Left lung (tissue), 4 donors: ENCODE measurements at regions not wholly inside any gene's neighbourhood (a gene's known extent, or its start where the extent isn't known, plus 50 kb on each side); places are given as distances from the start of the nearest gene placed in this dataset.
"Not testable (repeated sequence)": the region's sequence is repeated elsewhere in the genome, so short reads cannot be mapped to it uniquely, and the experiment has no call there.

Experiments
- ATAC-seq: fragments of 200-7000 bp; cut with Tn5 transposase; one replicate; pipeline ENCODE4 v1.9.1; 2020; ENCODE audit warnings: moderate library complexity
- DNase-seq, 4 donors: peaks; one replicate each; pipeline ENCODE4 v3.0.0-alpha.2; 2013 to 2020
- H3K27ac ChIP-seq, 2 donors: fragments of 200-600 bp; sonication (generic) in 1 of 2; one replicate each; pipeline versions ENCODE4 v1.5.0 to v1.8.0; 2020 to 2021
- H3K27me3 ChIP-seq, 2 donors: fragments of 200-600 bp; sonication (generic) in 1 of 2; one replicate each; pipeline versions ENCODE4 v1.5.0 to v1.8.0; 2020 to 2021
- H3K36me3 ChIP-seq, 2 donors: fragments of 200-600 bp; sonication (generic) in 1 of 2; one replicate each; pipeline versions ENCODE4 v1.5.0 to v1.8.0; 2020 to 2021
- H3K4me1 ChIP-seq, 2 donors: fragments of 200-600 bp; one replicate each; pipeline ENCODE4 v1.8.0; 2021
- H3K4me3 ChIP-seq, 2 donors: fragments of 200-600 bp; sonication (generic) in 1 of 2; one replicate each; pipeline versions ENCODE4 v1.5.0 to v1.8.0; 2020 to 2021; ENCODE audit warnings: mild to moderate bottlenecking in 1 of 2
- H3K9me3 ChIP-seq, 2 donors: fragments of 200-600 bp; sonication (generic) in 1 of 2; one replicate each; pipeline versions ENCODE4 v1.5.0 to v1.8.0; 2020 to 2021
- CTCF ChIP-seq, 2 donors: fragments of 200-600 bp; sonication (generic) in 1 of 2; IDR thresholded peaks; one replicate each; pipeline versions ENCODE4 v1.5.0 to v1.8.0; 2021; ENCODE audit warnings: antibody characterized with exemption in 2 of 2
- intact Hi-C, 2 donors: fragments of 100-400 bp; cut with DNase I; formaldehyde crosslinking; loops; one replicate each; pipeline versions ENCODE4 v1.11.2 to v1.14.2; 2022
- donor health status: DM: no; HTN: yes; CAD: no.
- donor health status: DM: no; HTN: no; CAD: no.

GRCh38 chrX:56429581-56429980 lies 133.8 kb upstream of the UBQLN2 start:
- H3K36me3 ChIP-seq, result no peaks in the 10 kb centered on the region
- H3K9me3 ChIP-seq, result no peaks in the 10 kb centered on the region
- no peak overlapping the region for H3K27ac ChIP-seq
- ATAC-seq, result no peak
- H3K27me3 ChIP-seq, result no peaks in the 10 kb centered on the region
- TF ChIP-seq CTCF (IDR thresholded peaks at IDR 0.05), result no peak
- H3K4me1 ChIP-seq, result no peaks in the 10 kb centered on the region
- no peak overlapping the region for H3K4me3 ChIP-seq
- DNase-seq, result no peak
- intact Hi-C loops, result no loop called here

GRCh38 chrX:56451981-56452380 lies 111.4 kb upstream of the UBQLN2 start:
- H3K9me3 ChIP-seq, H3K36me3 ChIP-seq, H3K4me3 ChIP-seq, H3K4me1 ChIP-seq, H3K27ac ChIP-seq, intact Hi-C loops, H3K27me3 ChIP-seq, ATAC-seq, DNase-seq: not testable (repeated sequence)

DNA sequence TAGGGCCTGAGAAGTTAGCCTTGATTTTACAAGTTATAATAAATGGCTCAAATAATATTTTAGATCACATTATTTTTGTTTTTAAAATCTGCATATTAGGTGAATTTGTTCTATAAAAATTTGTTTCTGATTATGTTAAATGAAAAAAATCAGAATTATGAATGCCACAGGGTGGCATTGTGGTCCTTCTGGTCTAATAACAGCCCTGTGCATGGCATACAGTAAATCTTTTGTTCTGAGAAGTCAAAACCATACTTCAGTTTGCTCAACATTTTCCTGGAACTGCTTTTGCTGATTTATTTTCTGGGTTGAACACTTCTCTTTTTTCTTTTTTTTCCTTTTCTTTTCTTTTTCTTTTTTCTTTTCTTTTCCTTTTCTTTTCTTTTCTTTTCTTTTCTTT lies 101.0 kb upstream of the UBQLN2 start:
- H3K27me3 ChIP-seq, result no peaks in the 10 kb centered on the region
- TF ChIP-seq CTCF (IDR thresholded peaks at IDR 0.05), result no peak
- intact Hi-C loops, result no loop called here
- no peak for DNase-seq
- H3K36me3 ChIP-seq, result no peaks in the 10 kb centered on the region
- no peaks in the 10 kb centered on the region for H3K9me3 ChIP-seq
- no peaks in the 10 kb centered on the region for H3K4me1 ChIP-seq
- ATAC-seq, result no peak
- H3K27ac ChIP-seq, result no peak overlapping the region
- no peak overlapping the region for H3K4me3 ChIP-seq

DNA sequence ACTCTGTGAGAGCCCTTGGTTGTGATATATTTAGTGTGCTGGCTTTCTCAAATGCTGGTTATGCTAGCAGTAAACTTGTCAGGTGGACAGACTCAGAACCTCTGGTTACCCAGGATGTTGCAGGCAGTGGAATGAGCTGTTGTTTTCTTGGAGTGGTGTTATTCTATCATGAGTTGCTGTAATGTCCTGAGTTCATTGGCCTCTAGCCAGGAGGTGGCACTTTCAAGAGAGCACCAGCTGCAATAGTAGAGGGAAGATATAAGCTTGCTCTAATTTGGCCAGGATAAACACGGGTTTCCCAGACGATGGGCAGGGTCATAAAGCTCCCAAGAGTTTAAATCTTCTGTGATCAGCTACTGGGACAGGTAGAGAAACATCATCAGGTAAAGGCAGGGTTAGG lies 95.0 kb upstream of the UBQLN2 start:
- no peak overlapping the region for H3K27ac ChIP-seq
- intact Hi-C loops, result no loop called here
- ATAC-seq, result no peak
- no peak for TF ChIP-seq CTCF (IDR thresholded peaks at IDR 0.05)
- DNase-seq, result no peak
- H3K36me3 ChIP-seq, result no peaks in the 10 kb centered on the region
- H3K9me3 ChIP-seq, result no peaks in the 10 kb centered on the region
- H3K4me1 ChIP-seq, result no peaks in the 10 kb centered on the region
- H3K27me3 ChIP-seq, result no peaks in the 10 kb centered on the region
- H3K4me3 ChIP-seq, result no peak overlapping the region

DNA sequence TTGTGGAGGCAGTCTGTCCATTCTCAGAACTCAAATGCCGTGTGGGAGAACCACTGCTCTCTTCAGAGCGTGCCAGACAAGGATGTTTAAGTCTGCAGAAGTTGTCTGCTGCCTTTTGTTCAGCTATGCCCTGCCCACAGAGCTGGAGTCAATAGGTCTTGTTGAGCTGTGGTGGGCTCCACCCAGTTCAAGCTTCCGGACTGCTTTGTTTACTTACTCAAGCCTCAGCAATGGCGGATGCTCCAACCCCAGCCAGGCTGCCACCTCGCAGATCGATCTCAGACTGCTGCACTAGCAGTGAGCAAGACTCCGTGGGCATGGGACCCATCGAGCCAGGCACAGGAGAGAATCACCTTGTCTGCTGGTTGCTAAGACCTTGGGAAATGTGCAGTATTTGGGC lies 68.5 kb upstream of the UBQLN2 start:
- DNase-seq, H3K36me3 ChIP-seq, H3K9me3 ChIP-seq, H3K27me3 ChIP-seq, ATAC-seq, intact Hi-C loops, H3K27ac ChIP-seq, H3K4me3 ChIP-seq, H3K4me1 ChIP-seq: not testable (repeated sequence)

GRCh38 chrX:56498756-56499155 lies 64.7 kb upstream of the UBQLN2 start:
- no peaks in the 10 kb centered on the region for H3K4me1 ChIP-seq
- H3K27me3 ChIP-seq, result peaks cover 0 to 3% of the 10 kb centered on the region in 2 donors
- H3K9me3 ChIP-seq, result no peaks in the 10 kb centered on the region
- no peak overlapping the region for H3K4me3 ChIP-seq
- DNase-seq, result no peak
- no peaks in the 10 kb centered on the region for H3K36me3 ChIP-seq
- H3K27ac ChIP-seq, result no peak overlapping the region
- intact Hi-C loops, result no loop called here
- ATAC-seq, result no peak
- no peak for TF ChIP-seq CTCF (IDR thresholded peaks at IDR 0.05)
